KMS-11 (cell line): ENCODE measurements at regions not wholly inside any gene's neighbourhood (a gene's known extent, or its start where the extent isn't known, plus 50 kb on each side); places are given as distances from the start of the nearest gene placed in this dataset.

Experiments
- H2AFZ ChIP-seq: fragments of 200-600 bp; sonication (generic); 2 replicates; pipeline ENCODE4 v1.6.1; 2016; ENCODE audit warnings: antibody characterized with exemption, mixed run types, low read depth
- H3K27ac ChIP-seq: fragments of 200-600 bp; sonication (generic); 2 replicates; pipeline ENCODE4 v1.6.1; 2016; ENCODE audit warnings: mild to moderate bottlenecking, mixed run types
- H3K27me3 ChIP-seq: fragments of 200-600 bp; sonication (generic); 2 replicates; pipeline ENCODE4 v1.6.1; 2017; ENCODE audit warnings: mild to moderate bottlenecking, low read depth, mixed run types, moderate library complexity; ENCODE audit not compliant: insufficient read depth
- H3K36me3 ChIP-seq: fragments of 200-600 bp; sonication (generic); 2 replicates; pipeline ENCODE4 v1.6.1; 2017; ENCODE audit warnings: mild to moderate bottlenecking, mixed run types; ENCODE audit not compliant: insufficient read depth
- H3K4me1 ChIP-seq: fragments of 200-600 bp; sonication (generic); 2 replicates; pipeline ENCODE4 v1.6.1; 2016; ENCODE audit warnings: mild to moderate bottlenecking, low read depth, mixed run types; ENCODE audit not compliant: poor library complexity, severe bottlenecking
- H3K4me2 ChIP-seq: fragments of 200-600 bp; sonication (generic); 2 replicates; pipeline ENCODE4 v1.7.0; 2016; ENCODE audit warnings: mild to moderate bottlenecking, mixed run types
- H3K4me3 ChIP-seq: fragments of 200-600 bp; sonication (generic); IDR thresholded peaks from 2 replicates; pipeline ENCODE4 v1.6.1; 2017; ENCODE audit warnings: low read depth, low read length, mixed read lengths; ENCODE audit not compliant: insufficient read depth
- H3K79me2 ChIP-seq: fragments of 200-600 bp; sonication (generic); 2 replicates; pipeline ENCODE4 v1.6.1; 2016; ENCODE audit warnings: low read depth, mixed run types; ENCODE audit not compliant: insufficient read depth
- H3K9ac ChIP-seq: fragments of 200-600 bp; sonication (generic); 2 replicates; pipeline ENCODE4 v1.6.1; 2016; ENCODE audit warnings: mild to moderate bottlenecking, mixed run types
- H4K20me1 ChIP-seq: fragments of 200-600 bp; sonication (generic); 2 replicates; pipeline ENCODE4 v1.6.1; 2016; ENCODE audit warnings: mild to moderate bottlenecking, mixed run types; ENCODE audit not compliant: insufficient read depth
- TF ChIP-seq, protein P1 (sequence below): fragments of 200-600 bp; sonication (generic); conservative IDR thresholded peaks from 2 replicates; pipeline ENCODE4 v1.6.1; 2017; ENCODE audit warnings: low read depth, mild to moderate bottlenecking, antibody characterized with exemption, low read length, moderate library complexity, mixed read lengths

- H2AFZ ChIP-seq: no peak overlapping the region
- H3K36me3 ChIP-seq: no peaks in the 10 kb centered on the region
- H3K4me1 ChIP-seq: no peaks in the 10 kb centered on the region
- no peaks in the 10 kb centered on the region for H3K27me3 ChIP-seq
- no peak overlapping the region for H3K9ac ChIP-seq
- H3K27ac ChIP-seq: no peak overlapping the region
- H3K79me2 ChIP-seq: no peaks in the 10 kb centered on the region
- H3K4me2 ChIP-seq: no peak overlapping the region
- no peaks in the 10 kb centered on the region for H4K20me1 ChIP-seq
- no peak overlapping the region for H3K4me3 ChIP-seq
- TF ChIP-seq, protein P1, sequence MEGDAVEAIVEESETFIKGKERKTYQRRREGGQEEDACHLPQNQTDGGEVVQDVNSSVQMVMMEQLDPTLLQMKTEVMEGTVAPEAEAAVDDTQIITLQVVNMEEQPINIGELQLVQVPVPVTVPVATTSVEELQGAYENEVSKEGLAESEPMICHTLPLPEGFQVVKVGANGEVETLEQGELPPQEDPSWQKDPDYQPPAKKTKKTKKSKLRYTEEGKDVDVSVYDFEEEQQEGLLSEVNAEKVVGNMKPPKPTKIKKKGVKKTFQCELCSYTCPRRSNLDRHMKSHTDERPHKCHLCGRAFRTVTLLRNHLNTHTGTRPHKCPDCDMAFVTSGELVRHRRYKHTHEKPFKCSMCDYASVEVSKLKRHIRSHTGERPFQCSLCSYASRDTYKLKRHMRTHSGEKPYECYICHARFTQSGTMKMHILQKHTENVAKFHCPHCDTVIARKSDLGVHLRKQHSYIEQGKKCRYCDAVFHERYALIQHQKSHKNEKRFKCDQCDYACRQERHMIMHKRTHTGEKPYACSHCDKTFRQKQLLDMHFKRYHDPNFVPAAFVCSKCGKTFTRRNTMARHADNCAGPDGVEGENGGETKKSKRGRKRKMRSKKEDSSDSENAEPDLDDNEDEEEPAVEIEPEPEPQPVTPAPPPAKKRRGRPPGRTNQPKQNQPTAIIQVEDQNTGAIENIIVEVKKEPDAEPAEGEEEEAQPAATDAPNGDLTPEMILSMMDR: no peak
These were observed 1007.0 kb upstream of the ACVR2A start for GRCh38 chr2:146837857-146838256.

- Histone ChIP-seq H3K27ac (no peak overlapping the region), H3K4me2 (no peak overlapping the region), H3K27me3 (no peaks in the 10 kb centered on the region), H4K20me1 (no peaks in the 10 kb centered on the region), H3K4me1 (no peaks in the 10 kb centered on the region), H3K4me3 (no peak overlapping the region), H3K79me2 (no peaks in the 10 kb centered on the region), H3K9ac (no peak overlapping the region), H2AFZ (no peak overlapping the region), H3K36me3 (no peaks in the 10 kb centered on the region)
- TF ChIP-seq, protein P1: no peak
These were observed 1018.4 kb upstream of the ACVR2A start for GRCh38 chr2:146826388-146826787.

DNA sequence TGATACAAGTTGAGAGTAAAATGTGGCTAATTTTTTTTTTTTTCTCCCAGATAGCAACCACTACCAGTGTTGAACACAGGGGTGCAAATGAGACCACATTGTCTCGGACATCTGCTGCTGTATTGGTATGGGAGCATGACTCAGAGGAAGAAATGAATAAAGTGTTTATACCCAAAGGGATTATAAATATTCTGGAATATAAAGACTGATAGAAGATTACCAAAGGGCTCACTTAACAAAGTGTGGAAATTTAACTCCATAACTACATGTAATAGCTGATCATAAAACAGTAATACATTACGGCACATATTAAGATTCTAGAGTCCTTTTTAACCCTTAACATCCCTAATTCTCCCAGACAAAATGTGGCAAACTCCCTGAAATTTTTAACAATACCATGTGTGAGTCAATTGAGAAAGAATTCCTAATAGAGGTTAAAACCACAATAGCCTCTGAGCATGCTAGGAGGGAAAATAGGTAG, 1023.0 kb upstream of the ACVR2A start:
- no peak overlapping the region for H2AFZ ChIP-seq
- no peak overlapping the region for H3K9ac ChIP-seq
- H3K4me3 ChIP-seq: no peak overlapping the region
- H4K20me1 ChIP-seq: no peaks in the 10 kb centered on the region
- no peak overlapping the region for H3K4me2 ChIP-seq
- no peak overlapping the region for H3K27ac ChIP-seq
- H3K27me3 ChIP-seq: no peaks in the 10 kb centered on the region
- H3K36me3 ChIP-seq: no peaks in the 10 kb centered on the region
- TF ChIP-seq, protein P1: no peak
- H3K4me1 ChIP-seq: no peaks in the 10 kb centered on the region
- H3K79me2 ChIP-seq: no peaks in the 10 kb centered on the region

GRCh38 chr2:146820672-146821071, 1024.2 kb upstream of the ACVR2A start:
- Histone ChIP-seq H3K9ac (no peak overlapping the region), H3K4me3 (no peak overlapping the region)
- TF ChIP-seq, protein P1: no peak

More at GRCh38 chr2:146820672-146821071, 1024.2 kb upstream of the ACVR2A start:
- no peaks in the 10 kb centered on the region for H3K27me3 ChIP-seq
- H3K4me2 ChIP-seq: no peak overlapping the region
- no peaks in the 10 kb centered on the region for H3K36me3 ChIP-seq
- no peaks in the 10 kb centered on the region for H4K20me1 ChIP-seq
- no peaks in the 10 kb centered on the region for H3K4me1 ChIP-seq
- H2AFZ ChIP-seq: no peak overlapping the region
- H3K27ac ChIP-seq: no peak overlapping the region
- H3K79me2 ChIP-seq: no peaks in the 10 kb centered on the region
